PC-3 (cell line): ENCODE measurements at regions not wholly inside any gene's neighbourhood (a gene's known extent, or its start where the extent isn't known, plus 50 kb on each side); places are given as distances from the start of the nearest gene placed in this dataset.

ENCODE experiments used
- EZH2 ChIP-seq: fragments of 300-600 bp; sonication (generic); IDR thresholded peaks from one replicate; pipeline ENCODE4 v1.6.1; 2017; ENCODE audit warnings: antibody characterized with exemption, mild to moderate bottlenecking, low read length; ENCODE audit not compliant: unreplicated experiment
- EZH2phosphoT487 ChIP-seq: fragments of 300-600 bp; sonication (generic); IDR thresholded peaks from 2 replicates; pipeline ENCODE4 v1.6.1; 2018; ENCODE audit warnings: mild to moderate bottlenecking, antibody characterized with exemption, low read length, borderline replicate concordance
- TF ChIP-seq, protein P1 (sequence below): fragments of 300-600 bp; sonication (generic); conservative IDR thresholded peaks from 2 replicates; pipeline ENCODE4 v1.5.1; 2017; ENCODE audit warnings: antibody characterized with exemption, low read depth, mild to moderate bottlenecking, low read length

DNA sequence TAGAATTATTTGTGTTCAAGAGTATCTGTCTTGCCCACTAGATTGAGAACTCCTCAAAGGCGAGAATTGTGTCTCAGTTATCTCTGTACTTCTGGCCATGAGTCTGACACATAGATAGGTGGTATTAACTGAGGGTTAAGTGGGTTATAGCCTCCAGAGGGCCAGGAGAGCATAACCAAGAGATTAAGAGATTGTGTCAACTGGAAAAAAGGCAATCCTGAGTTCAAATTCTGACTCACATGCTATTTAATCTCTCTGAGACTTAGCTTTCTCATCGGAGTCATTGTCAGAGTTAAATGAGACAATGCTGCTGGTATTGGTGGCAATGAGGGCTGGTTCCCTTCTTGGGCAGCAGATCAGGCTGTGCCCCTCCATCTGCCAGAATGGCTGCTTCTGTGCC lies 330.9 kb downstream of the TNS1 start:
- TF ChIP-seq, protein P1, sequence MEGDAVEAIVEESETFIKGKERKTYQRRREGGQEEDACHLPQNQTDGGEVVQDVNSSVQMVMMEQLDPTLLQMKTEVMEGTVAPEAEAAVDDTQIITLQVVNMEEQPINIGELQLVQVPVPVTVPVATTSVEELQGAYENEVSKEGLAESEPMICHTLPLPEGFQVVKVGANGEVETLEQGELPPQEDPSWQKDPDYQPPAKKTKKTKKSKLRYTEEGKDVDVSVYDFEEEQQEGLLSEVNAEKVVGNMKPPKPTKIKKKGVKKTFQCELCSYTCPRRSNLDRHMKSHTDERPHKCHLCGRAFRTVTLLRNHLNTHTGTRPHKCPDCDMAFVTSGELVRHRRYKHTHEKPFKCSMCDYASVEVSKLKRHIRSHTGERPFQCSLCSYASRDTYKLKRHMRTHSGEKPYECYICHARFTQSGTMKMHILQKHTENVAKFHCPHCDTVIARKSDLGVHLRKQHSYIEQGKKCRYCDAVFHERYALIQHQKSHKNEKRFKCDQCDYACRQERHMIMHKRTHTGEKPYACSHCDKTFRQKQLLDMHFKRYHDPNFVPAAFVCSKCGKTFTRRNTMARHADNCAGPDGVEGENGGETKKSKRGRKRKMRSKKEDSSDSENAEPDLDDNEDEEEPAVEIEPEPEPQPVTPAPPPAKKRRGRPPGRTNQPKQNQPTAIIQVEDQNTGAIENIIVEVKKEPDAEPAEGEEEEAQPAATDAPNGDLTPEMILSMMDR: no peak
- TF ChIP-seq EZH2: no peak
- TF ChIP-seq EZH2phosphoT487: no peak
